ENCODE measurements at regions not wholly inside any gene's neighbourhood (a gene's known extent, or its start where the extent isn't known, plus 50 kb on each side); places are given as distances from the start of the nearest gene placed in this dataset.

DNA sequence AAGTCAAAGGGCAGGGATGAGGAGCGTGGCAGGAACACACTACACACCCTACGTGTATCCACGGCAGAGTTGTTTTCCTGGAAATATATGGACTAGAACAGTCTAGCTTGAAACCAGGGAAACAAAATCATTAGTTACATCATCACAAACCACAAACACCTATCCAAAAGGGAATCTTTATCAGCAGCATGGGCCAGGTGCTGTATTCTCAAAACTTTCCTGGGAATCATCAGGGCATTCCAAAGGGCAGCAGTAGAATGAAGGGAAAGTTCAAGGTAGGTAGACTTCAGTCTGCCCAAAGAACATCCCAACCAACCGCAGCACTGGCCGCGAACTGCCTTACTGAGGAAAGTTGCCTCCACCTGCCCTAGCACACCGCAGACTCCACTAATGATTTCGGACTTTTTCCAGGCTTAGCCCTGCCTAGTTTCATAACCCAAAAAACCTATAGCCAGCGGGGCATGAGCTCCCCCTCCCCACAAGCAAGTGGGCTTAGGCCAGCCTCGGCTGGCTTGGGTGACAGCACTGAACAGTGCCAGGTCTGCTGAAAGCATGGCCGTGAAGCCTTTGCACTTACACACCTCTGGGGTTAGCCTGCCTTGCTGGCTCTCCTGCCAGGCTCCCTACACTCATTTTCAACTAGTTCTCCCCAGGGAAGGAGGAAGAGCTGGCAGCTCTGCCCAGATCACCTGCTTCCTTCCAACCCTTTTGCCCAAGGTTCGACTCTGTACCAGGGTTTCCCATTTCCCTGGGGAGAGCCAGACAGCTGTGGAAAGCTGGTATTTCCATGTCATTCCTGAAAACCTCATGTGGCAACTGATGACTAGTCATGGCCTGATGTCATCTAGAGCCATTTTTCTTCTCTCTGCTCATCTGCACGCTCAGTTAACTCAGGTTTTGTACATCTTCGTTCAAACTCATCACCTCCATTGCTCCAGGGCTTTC, 77.3 kb upstream of the UBAC2 start:
- DNase-seq (ENCODE audit: low spot score), result no peak

DNA sequence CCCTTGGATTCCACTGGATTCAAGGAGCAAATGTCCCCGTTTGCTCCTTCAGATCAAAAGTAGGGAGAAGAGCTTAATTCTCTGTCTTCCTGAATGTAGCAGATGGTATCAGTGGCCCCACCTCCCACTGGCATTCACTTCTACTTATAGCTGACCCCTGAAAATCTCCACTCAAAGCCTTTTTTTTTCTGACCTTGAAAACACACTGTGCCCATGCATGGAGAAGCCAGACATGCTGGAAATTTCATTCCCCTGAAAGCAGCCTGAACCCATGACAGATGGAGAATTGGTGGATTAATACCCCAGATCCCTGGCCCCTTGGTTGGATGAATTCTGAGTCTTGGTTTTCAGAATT, 76.6 kb upstream of the UBAC2 start:
- no peak for DNase-seq (ENCODE audit: low spot score)

DNA sequence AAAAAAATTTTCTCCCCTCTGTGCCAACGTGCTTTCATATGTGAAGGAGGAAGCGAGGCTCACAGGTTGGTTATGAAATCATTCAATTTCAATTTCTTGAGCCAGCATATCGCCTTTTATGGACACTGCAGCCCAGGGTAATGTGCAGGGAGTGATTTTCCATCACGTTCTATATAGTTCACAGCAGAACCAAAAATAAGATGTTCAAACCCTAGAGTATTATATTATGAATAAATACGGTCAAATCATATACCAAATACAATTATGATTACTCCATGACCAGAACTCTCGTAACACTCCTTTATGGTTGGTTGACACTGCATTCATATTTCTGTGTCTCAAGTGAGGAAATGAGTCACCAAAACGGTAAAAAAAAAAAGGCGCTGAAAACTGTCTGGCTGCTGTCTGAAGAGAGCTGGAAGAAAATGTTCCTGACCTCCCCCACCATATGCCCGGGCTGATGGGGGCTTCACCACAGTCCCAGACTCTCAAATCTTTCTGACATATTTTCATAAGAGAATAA, 75.8 kb upstream of the UBAC2 start:
- peak; percentile 31 for DNase-seq (ENCODE audit: low spot score)

DNA sequence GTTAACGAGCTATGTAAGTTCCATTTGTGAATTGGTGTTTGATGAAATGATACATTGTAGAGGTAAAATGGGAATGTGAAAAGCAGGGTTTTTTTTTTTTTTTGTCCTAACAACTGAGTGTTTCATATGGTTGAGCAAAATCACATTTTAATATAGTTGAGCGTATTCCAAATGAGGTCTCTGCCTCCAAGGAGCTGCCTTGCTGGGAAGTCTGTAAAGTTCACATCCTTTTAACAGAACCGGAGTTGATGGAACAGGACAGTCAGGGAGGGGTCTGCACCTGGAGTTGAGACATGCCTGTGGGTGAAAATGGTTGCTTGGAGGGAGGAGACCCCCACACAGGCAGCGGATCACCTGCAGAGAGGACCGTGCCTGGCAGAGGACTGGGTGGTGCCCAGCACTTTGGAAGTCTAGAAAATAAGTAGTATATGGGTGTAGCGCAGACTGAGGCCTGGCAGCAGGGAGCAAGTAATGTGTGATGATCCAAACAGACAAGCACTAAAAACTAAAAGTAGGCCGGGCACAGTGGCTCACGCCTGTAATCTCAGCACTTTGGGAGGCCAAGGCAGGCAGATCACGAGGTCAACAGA, 75.2 kb upstream of the UBAC2 start:
- no peak for DNase-seq (ENCODE audit: low spot score)

DNA sequence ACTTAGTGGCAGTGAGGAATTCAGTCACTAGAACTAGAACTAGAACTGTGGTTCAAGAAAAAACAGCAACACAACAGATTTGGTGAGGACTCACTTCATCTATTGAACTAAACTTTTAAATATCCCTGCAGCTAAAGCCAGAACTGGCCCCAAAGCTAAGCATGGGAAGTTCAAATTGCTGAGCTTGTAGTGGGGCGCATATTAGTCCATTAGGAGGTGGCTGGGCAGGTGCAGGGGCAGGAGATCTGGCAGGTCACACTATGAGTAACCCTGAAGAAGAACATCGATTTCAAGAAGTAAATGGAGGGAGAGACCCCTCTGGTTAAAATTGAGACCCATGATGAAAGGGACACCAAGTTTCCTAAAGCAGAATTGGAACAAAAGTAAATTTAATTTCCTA, 73.8 kb upstream of the UBAC2 start:
- DNase-seq (ENCODE audit: low spot score), result no peak

DNA sequence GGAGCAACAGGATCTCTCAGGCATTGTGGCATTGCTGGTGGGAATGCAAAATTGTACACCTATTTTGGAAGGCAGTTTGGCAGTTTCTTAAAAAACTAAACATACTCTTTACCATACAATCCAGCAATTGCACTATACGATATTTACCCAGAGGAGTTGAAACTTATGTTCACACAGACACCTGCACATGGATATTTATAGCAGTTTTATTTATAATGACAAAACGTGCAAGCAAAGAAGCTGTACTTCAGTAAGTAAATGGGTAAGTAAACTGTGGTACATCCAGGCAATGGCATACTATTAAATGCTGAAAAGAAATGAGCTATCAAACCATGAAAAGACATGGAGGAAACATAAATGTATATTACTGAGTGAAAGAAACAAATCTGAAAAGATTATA, 71.6 kb upstream of the UBAC2 start:
- DNase-seq (ENCODE audit: low spot score), result no peak

DNA sequence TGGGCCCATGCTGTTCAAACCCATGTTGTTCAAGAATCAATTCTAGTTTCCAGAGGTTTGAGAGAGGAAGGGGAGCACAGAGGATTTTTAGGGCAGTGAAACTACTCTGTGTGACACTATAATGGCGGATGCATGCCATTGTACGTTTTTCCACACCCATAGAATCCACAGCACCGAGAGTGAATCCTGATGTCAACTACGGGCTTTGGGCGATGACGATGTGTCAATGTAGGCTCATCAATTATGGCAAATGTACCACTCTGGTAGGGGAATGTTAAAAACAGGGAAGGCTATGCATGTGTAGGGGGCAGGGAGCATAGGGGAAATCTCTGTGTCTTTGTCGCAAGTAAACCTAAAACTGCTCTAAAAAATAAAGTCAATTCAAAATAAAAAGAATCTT, 70.7 kb upstream of the UBAC2 start:
- no peak for DNase-seq (ENCODE audit: low spot score)

DNA sequence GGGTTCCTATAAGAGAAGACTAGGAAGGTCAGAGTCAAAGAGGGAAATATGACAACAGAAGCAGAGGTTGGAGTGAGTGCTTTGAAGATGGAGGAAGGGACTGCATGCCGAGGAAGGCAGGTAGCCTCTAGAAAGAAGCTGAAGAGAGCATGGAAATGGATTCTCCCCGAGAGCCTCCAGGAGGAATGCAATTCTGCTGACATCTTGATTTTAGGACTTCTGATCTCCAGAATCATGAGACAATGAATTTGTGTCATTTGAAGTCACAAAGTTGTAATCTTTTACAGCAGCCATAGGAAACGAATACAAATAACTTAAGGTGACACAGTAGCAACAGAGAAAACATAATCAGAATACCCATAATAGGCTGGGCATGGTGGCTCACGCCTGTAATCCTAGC, 69.2 kb upstream of the UBAC2 start:
- DNase-seq (ENCODE audit: low spot score), result no peak

DNA sequence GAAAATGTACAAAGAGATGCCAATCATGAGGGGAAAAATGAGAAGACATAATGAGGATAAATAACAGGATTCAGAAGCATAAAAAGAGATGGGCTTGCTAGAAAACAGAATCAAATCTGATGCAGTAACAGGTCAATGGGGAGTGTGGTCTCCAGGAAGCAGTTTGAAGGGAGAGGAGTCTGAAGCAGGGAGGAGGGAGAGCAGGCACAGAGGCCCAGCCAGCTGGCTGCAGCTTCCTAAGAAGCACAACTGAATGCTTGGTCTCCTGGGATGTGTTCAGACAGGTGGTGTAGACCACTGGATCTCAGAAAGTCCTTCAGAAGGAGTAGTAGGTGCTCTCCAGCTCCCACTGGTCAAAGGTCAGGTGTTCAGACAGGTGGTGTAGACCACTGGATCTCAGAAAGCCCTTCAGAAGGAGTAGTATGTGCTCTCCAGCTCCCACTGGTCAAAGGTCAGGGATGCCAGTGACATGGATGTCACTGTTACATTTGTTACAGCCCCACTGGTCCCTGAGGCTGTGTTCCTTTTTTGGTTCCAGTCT, 68.3 kb upstream of the UBAC2 start:
- no peak for DNase-seq (ENCODE audit: low spot score)

DNA sequence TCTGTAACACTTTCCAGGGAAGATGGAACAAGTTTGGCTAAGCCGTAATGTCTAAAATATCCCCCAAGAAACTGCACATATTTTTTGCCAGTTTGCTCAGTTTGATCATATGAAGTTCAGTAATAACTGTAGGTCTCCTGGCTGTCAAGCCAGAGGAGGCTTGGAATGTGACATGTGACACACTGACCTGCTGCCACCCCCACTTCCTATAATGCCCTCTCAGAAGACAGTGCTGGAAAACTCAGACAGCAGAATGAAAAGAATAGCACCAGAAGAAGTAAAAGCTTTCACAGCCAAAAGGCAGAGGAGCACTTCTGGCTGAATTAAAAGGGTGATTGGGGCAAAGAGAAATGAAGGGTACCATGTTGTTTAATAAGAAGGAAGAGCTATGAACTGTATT, 67.4 kb upstream of the UBAC2 start:
- no peak for DNase-seq (ENCODE audit: low spot score)

DNA sequence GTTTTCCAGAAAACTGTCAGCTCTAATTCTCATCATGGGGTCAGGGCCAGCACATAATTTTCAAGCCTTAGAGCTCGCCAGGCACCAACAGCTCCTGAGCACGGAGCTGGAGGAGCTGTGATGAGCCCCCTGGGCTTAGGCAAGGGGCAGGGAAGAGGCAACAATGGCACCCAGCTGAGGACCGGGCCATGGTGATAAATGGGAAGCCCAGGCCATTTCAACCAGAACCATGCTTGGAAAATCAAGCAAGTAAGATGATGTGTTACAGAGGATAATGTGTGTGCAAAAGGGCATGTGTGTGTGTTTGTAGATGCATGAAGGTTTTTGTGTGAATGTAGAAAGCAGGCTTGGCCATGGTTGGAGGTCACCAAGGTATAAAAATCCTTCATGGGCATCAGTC, 66.8 kb upstream of the UBAC2 start:
- DNase-seq (ENCODE audit: low spot score), result no peak

DNA sequence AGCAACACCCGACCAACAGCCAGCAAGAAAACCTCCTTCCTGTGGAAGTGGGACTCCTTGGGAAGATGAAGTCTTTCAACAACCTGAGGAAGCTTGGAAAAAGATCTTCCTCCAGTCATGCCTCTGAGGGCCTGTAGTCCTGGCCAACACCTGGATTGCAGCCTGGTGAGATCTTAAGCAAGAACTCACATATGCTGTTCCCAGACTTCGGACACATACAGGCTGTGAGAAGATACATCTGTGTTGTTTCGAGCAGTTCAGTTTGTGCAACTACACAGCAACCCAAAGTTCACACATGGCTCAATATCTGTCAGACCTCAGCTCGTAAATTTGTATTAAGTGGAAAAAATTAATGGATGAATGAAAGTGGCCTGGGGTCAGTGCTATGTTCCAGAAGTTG, 65.1 kb upstream of the UBAC2 start:
- DNase-seq (ENCODE audit: low spot score), result no peak

DNA sequence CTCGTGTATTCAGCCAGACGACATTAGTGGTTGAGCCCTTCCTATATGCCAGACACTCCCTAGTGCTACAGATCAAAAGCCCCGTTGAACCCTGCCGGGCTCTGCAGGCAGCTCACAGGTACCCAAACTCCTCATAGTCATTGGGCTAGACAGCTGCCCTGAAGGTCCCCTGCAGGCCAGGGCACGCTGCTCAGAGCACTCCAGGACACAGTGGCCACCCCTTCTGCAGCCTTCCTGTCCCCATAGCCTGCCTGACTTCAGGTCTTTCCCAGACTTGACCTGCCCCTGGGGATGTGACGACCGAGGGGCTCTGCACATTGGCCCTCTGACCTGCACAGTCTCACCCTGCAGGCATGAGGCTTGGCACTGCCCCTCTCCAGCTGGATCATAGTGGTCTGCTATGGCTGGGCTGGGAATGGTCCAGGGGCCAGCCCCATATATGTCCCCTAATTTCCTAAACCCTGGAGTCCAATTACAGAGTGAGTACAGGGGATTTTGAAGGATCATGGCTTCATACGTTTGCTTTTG, 64.2 kb upstream of the UBAC2 start:
- DNase-seq (ENCODE audit: low spot score), result no peak

DNA sequence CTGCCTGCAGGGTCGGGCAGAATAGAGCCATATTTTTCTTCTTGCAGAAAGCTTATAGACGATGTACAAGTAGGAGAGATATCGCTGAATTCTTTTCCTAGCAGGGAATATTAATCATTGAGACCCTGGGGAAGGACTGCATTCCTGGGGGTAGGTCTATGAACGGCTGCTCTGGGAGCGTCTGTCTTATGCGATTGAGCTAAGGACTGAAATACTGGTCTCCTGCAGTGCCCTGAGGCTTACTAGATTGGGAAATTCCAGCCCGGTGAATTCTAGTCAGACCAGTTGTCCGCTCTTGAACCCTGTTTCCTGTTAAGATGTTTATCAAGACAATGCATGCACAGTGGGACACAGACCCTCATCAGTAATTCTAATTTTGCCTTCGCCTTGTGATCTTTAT, 59.8 kb upstream of the UBAC2 start:
- DNase-seq (ENCODE audit: low spot score), result no peak

DNA sequence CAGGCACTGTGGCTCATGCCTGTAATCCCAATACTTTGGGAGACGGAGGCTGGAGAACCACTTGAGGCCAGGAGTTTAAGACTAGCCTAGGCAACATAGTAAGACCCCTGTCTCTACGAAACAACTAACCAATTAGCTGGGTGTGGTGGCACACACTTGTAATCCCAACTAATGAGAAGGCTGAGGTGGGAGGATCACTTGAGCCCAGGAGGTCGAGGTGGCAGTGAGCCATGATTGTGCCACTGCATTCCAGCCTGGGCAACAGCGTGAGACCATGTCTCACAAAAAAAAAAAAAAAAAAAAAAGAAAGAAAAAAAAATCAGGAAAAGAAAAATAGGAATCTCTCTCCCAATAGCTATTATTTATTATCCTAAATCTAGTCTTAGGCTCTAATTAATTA, 56.8 kb upstream of the UBAC2 start:
- DNase-seq (ENCODE audit: low spot score), result no peak

DNA sequence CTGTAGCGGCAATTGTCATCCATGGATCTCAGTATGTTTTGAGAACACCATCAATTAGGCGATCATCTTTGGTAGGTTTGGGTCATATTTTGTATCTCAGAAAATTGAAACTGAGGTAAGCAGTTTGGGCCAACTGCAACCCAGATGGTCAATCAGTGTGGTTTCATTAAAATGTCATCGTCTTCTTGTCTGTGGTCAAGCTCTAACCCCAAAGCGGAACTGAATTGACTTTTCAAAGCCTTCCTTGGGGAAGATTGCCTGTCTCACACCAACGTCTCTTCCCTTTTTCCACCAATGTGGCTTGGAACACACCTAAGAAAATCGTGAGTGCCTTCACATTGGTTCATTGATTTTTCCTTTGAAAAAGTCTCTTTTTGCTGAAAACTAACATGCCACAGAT, 56.3 kb upstream of the UBAC2 start:
- no peak for DNase-seq (ENCODE audit: low spot score)

DNA sequence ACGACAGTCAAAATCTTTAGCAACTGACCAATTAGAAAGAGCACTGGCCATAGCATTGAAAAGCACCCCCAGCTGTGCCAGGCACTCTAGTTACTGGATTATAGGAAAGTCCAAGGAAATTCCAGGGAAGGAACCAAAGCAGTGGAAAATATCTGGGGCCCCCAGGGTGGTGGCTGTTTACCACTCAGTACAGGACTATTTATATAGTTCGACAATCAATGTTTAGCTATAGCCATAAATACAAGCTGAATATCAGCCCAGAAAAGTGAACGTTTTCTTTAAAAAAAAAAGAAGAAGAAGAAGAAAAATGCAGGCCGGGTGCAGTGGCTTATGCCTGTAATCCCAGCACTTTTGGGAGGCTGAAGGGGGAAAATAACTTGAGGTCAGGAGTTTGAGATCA, 55.2 kb upstream of the UBAC2 start:
- no peak for DNase-seq (ENCODE audit: low spot score)

DNA sequence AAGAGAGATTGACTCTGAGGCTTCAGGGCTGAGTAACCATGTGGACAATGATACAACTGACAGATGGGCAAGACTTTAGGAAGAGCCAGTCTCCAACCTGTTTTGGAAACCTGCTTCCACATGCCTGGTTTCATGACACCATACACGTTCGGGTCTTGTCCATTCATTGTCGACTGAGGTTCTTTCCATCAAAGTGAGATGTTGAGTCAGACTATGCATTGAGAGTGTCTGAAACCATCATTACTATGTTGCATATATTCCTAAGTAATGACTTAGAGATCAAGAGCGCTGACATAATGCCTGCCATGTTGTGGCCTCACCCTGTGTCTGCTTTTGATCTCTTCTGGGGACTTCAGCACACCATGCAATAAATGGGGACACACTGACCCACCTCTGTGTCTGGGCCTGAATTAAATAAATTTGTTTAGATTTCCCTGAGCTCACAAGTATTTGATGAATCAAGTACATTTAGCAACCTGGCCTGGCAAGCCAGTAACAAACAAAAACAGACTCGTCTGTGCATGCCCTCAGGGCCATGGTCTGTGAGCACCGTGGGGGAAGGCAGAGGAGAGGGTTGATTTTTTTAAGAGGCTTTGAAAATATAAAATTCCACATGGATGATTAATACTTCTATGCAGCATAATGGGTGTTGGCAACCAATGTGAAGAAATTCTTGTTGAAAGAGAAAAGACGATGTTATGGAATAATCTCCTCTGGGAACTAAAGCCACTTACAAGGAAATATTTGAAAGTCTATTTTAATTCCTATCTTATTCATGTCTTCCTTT, 49.9 kb upstream of the UBAC2 start:
- no peak for DNase-seq (ENCODE audit: low spot score)

Data from CD4-positive, alpha-beta T cell treated with Interleukin-2 at 100 ng/mL for 4 hours (primary cell).